ENCODE measurements at regions not wholly inside any gene's neighbourhood (a gene's known extent, or its start where the extent isn't known, plus 50 kb on each side); places are given as distances from the start of the nearest gene placed in this dataset.

GRCh38 chr16:8236816-8237215 is 353.5 kb downstream of the TMEM114 start:
- Histone ChIP-seq H3K4me1 (no peaks in the 10 kb centered on the region), H3K4me3 (no peak overlapping the region), H3K27me3 (no peaks in the 10 kb centered on the region), H3K27ac (no peak overlapping the region), H3K36me3 (no peaks in the 10 kb centered on the region), H3K9me3 (no peaks in the 10 kb centered on the region)
- intact Hi-C loops (cut with DNase I), result no loop called here
- no peak for DNase-seq (ENCODE audit: low spot score in 2 of 2)
- TF ChIP-seq CTCF (IDR thresholded peaks at IDR 0.05), result no peak

GRCh38 chr16:8230497-8230896 is 359.8 kb downstream of the TMEM114 start:
- no peaks in the 10 kb centered on the region for H3K9me3 ChIP-seq
- DNase-seq (ENCODE audit: low spot score in 2 of 2), result no peak
- H3K4me3 ChIP-seq, result no peak overlapping the region
- no peaks in the 10 kb centered on the region for H3K27me3 ChIP-seq
- no peak for TF ChIP-seq CTCF (IDR thresholded peaks at IDR 0.05)
- H3K4me1 ChIP-seq, result no peaks in the 10 kb centered on the region
- H3K27ac ChIP-seq, result no peak overlapping the region
- H3K36me3 ChIP-seq, result no peaks in the 10 kb centered on the region
- intact Hi-C loops (cut with DNase I), result no loop called here

- Histone ChIP-seq H3K4me1 (no peaks in the 10 kb centered on the region), H3K36me3 (no peaks in the 10 kb centered on the region), H3K9me3 (no peaks in the 10 kb centered on the region), H3K27me3 (no peaks in the 10 kb centered on the region), H3K27ac (no peak overlapping the region), H3K4me3 (no peak overlapping the region)
- no peak for DNase-seq (ENCODE audit: low spot score in 2 of 2)
- intact Hi-C loops (cut with DNase I), result no loop called here
- no peak for TF ChIP-seq CTCF (IDR thresholded peaks at IDR 0.05)
Observed at GRCh38 chr16:8229011-8229520, 361.2 kb downstream of the TMEM114 start.

- Histone ChIP-seq H3K36me3 (no peaks in the 10 kb centered on the region), H3K27me3 (no peaks in the 10 kb centered on the region), H3K27ac (no peak overlapping the region), H3K9me3 (no peaks in the 10 kb centered on the region), H3K4me3 (no peak overlapping the region), H3K4me1 (no peaks in the 10 kb centered on the region)
- TF ChIP-seq CTCF (IDR thresholded peaks at IDR 0.05), result no peak
- no peak for DNase-seq (ENCODE audit: low spot score in 2 of 2)
- intact Hi-C loops (cut with DNase I), result no loop called here
Observed at GRCh38 chr16:8217201-8217600, 373.1 kb downstream of the TMEM114 start.

GRCh38 chr16:8204769-8205168 is 385.5 kb downstream of the TMEM114 start:
- TF ChIP-seq CTCF (IDR thresholded peaks at IDR 0.05), result no peak
- no peaks in the 10 kb centered on the region for H3K27me3 ChIP-seq
- intact Hi-C loops (cut with DNase I), result no loop called here
- no peak for DNase-seq (ENCODE audit: low spot score in 2 of 2)
- no peaks in the 10 kb centered on the region for H3K4me1 ChIP-seq
- no peaks in the 10 kb centered on the region for H3K9me3 ChIP-seq
- H3K27ac ChIP-seq, result no peak overlapping the region
- H3K36me3 ChIP-seq, result no peaks in the 10 kb centered on the region
- H3K4me3 ChIP-seq, result no peak overlapping the region

GRCh38 chr16:8204096-8204495 is 386.2 kb downstream of the TMEM114 start:
- no peak for DNase-seq (ENCODE audit: low spot score in 2 of 2)
- TF ChIP-seq CTCF (IDR thresholded peaks at IDR 0.05), result no peak
- H3K36me3 ChIP-seq, result no peaks in the 10 kb centered on the region
- H3K4me3 ChIP-seq, result no peak overlapping the region
- no peaks in the 10 kb centered on the region for H3K9me3 ChIP-seq
- intact Hi-C loops (cut with DNase I), result no loop called here
- no peaks in the 10 kb centered on the region for H3K4me1 ChIP-seq
- H3K27me3 ChIP-seq, result no peaks in the 10 kb centered on the region
- no peak overlapping the region for H3K27ac ChIP-seq
